Heart right ventricle (tissue), 16 donors: ENCODE measurements at regions not wholly inside any gene's neighbourhood (a gene's known extent, or its start where the extent isn't known, plus 50 kb on each side); places are given as distances from the start of the nearest gene placed in this dataset.

Source experiments
- ATAC-seq, 8 donors: fragments of 200-7000 bp; cut with Tn5 transposase; one replicate each; pipeline ENCODE4 v1.9.1; 2020; ENCODE audit warnings: mild to moderate bottlenecking in 8 of 8, moderate library complexity in 8 of 8, moderate number of reproducible peaks in 1 of 8
- DNase-seq, 2 donors: peaks; one replicate each; pipeline ENCODE4 v3.0.0-alpha.2; 2020
- H3K27ac ChIP-seq, 10 donors: fragments of 200-600 bp; sonication (generic) in 2 of 10; one replicate each; pipeline versions ENCODE4 v1.5.0 to v1.8.0; 2020 to 2022; ENCODE audit warnings: mild to moderate bottlenecking in 3 of 10
- H3K27me3 ChIP-seq, 7 donors: fragments of 200-600 bp; one replicate each; pipeline ENCODE4 v1.8.0; 2021 to 2022; ENCODE audit warnings: mild to moderate bottlenecking in 2 of 7
- H3K36me3 ChIP-seq, 9 donors: fragments of 200-600 bp; sonication (generic) in 1 of 9; one replicate each; pipeline versions ENCODE4 v1.5.0 to v1.8.0; 2020 to 2022; ENCODE audit warnings: mild to moderate bottlenecking in 2 of 9
- H3K4me1 ChIP-seq, 9 donors: fragments of 200-600 bp; sonication (generic) in 1 of 9; one replicate each; pipeline versions ENCODE4 v1.5.0 to v1.8.0; 2020 to 2022; ENCODE audit warnings: mild to moderate bottlenecking in 4 of 9
- H3K4me3 ChIP-seq, 10 donors: fragments of 200-600 bp; sonication (generic) in 2 of 10; one replicate each; pipeline versions ENCODE4 v1.5.0 to v1.8.0; 2020 to 2022; ENCODE audit warnings: mild to moderate bottlenecking in 7 of 10, moderate library complexity in 2 of 10
- H3K9me3 ChIP-seq, 11 donors: fragments of 200-600 bp in 10 of 11; sonication (generic) in 2 of 11; one replicate each; pipeline versions ENCODE4 v1.5.0 to v1.8.0; 2013 to 2022; ENCODE audit warnings: mild to moderate bottlenecking in 2 of 11, control low read depth in 1 of 11, moderate library complexity in 1 of 11
- WGBS, 2 donors: extraction: QIAGEN DNeasy Blood & Tissue Kit; methylation state at CpG; one replicate each; pipeline ENCODE4 v1.1.7; 2013; ENCODE audit warnings: inconsistent platforms in 1 of 2; 5-methylcytosine and 5-hydroxymethylcytosine counted together
- intact Hi-C, 10 donors: fragments of 100-400 bp; cut with DNase I; formaldehyde crosslinking; loops; one replicate each; pipeline versions ENCODE4 v1.11.1 to v1.14.2; 2022
- TF ChIP-seq, protein P1 (sequence below), 9 donors: fragments of 200-600 bp; sonication (generic) in 2 of 9; IDR thresholded peaks; one replicate each; pipeline versions ENCODE4 v1.5.0 to v1.8.0; 2021 to 2022; ENCODE audit warnings: antibody characterized with exemption in 9 of 9, mild to moderate bottlenecking in 5 of 9, moderate library complexity in 1 of 9
- donor health status: Arrhythmogenic right ventricular cardiomyopathy.
- donor health status: ischemic (EF 13 %, LVEDD 7.1; RV severe dilation, severe dysfunction).
- donor health status: healthy with polysubstance abuse.
- donor health status: DM: no; HTN: yes; CAD: no.
- donor health status: DM: no; HTN: no; CAD: no.
- donor health status: ischemic (EF 25% LVEDD 6.9; RV normal size, moderate dysfunction).
- donor health status: ischemic (EF 25% LVEDD 5.7; RV mildly dilated, moderate dysfunction).
- donor health status: healthy.
- donor health status: DM: yes; HTN: yes; CAD: no.
- donor health status: Ischemic cardiomyopathy.
- donor health status: ischemic (EF 35%, LVEDD 5.7; RV mildly dilated, moderate dysfunction).
- donor health status: nonischemic (EF 11% LVEDD 7.7; RV severe dilation, severe dysfunction).
- donor health status: DM: yes; HTN: yes; CAD: no.
- donor health status: PGD.
- donor health status: ischemic (EF 29% LVEDD 5.4; RV normal size, mild dysfunction).
- donor health status: nonischemic (EF 23%, LVEDD 6.1; RV moderate dilation, normal function).

DNA sequence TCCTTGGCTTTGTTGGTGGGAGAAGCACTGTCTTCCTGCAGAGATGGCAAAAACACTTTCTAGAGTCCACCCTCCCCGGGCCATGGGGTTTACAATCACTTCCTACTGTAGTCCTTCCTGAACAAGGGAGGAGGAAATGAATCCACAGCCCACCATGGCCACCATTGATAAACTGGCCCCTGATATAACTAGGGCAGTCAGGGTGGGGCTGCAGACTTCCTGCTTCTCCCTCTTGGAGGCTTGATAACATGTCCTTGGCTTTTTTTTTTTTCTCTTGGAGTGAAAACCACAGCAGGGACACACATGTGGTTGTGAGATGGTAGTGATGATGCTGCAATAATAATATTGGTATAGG lies 437.8 kb downstream of the ZNF521 start:
- WGBS, 2 donors = 28 to 35% methylated on average over 1 of the region's 1 CpG
- DNase-seq (peak in 1 of 2 donors; percentile 11), ATAC-seq (peak in 7 of 8 donors; percentile 16 to 73 (median 57))
- Histone ChIP-seq H3K27me3 (peaks cover 0 to 5% (median 0%) of the 10 kb centered on the region in 7 donors), H3K9me3 (no peaks in the 10 kb centered on the region), H3K36me3 (no peaks in the 10 kb centered on the region), H3K4me3 (no peak overlapping the region), H3K27ac (peak overlapping the region in 8 of 10 donors; percentile 2 to 81 (median 56)), H3K4me1 (peaks cover 0 to 33% (median 15%) of the 10 kb centered on the region in 9 donors)
- intact Hi-C loops = no loop called here
- TF ChIP-seq, protein P1, sequence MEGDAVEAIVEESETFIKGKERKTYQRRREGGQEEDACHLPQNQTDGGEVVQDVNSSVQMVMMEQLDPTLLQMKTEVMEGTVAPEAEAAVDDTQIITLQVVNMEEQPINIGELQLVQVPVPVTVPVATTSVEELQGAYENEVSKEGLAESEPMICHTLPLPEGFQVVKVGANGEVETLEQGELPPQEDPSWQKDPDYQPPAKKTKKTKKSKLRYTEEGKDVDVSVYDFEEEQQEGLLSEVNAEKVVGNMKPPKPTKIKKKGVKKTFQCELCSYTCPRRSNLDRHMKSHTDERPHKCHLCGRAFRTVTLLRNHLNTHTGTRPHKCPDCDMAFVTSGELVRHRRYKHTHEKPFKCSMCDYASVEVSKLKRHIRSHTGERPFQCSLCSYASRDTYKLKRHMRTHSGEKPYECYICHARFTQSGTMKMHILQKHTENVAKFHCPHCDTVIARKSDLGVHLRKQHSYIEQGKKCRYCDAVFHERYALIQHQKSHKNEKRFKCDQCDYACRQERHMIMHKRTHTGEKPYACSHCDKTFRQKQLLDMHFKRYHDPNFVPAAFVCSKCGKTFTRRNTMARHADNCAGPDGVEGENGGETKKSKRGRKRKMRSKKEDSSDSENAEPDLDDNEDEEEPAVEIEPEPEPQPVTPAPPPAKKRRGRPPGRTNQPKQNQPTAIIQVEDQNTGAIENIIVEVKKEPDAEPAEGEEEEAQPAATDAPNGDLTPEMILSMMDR (IDR thresholded peaks at IDR 0.05) = no peak

DNA sequence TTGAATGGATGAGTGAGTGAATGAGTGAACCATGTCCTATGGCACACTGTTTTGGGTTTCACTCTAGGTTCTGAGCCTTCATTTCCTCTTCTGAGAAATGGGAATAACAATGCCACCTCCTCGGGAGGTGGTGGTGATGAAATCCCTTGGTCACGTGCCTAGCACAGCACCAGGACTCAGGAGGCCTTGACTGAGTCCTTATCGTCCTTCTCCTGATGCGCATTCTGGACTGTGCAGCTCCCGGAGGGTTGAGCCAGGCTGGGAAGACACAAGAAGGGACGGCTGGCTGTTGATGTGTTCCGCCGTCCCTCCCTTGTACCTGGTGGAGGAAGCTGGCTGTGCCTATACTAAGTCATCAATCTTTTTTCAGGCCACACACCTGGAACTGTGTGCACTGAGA lies 437.3 kb downstream of the ZNF521 start:
- Histone ChIP-seq H3K4me3 (no peak overlapping the region), H3K9me3 (no peaks in the 10 kb centered on the region), H3K36me3 (no peaks in the 10 kb centered on the region), H3K27me3 (peaks cover 0 to 5% (median 0%) of the 10 kb centered on the region in 7 donors), H3K27ac (peak overlapping the region in 5 of 10 donors; percentile 2 to 81 (median 56)), H3K4me1 (peaks cover 0 to 33% (median 15%) of the 10 kb centered on the region in 9 donors)
- DNase-seq (no peak), ATAC-seq (no peak)
- TF ChIP-seq, protein P1 (IDR thresholded peaks at IDR 0.05) = no peak
- intact Hi-C loops = no loop called here
- 79 to 80% methylated on average over 8 of the region's 8 CpGs for WGBS, 2 donors

DNA sequence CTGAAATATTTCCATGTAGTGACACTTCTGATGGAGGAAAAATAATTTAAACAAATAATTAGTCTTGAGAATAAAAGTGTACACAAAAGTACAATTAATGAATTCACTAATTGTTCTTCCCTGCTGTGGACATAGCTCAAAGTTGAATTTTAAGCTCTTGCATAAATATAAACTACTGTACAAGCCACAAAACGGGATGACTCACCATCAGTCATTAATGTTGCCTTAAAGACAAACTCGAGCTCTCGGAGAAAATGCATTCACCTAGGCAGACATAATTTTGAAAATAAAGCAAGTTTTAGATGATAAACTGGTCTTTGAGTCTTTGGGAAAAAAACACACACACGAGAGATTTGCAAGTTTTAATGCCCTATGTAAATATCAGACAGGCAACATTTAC lies 436.4 kb downstream of the ZNF521 start:
- Histone ChIP-seq H3K36me3 (no peaks in the 10 kb centered on the region), H3K27ac (no peak overlapping the region), H3K4me1 (peaks cover 0 to 33% (median 15%) of the 10 kb centered on the region in 9 donors), H3K4me3 (no peak overlapping the region), H3K9me3 (no peaks in the 10 kb centered on the region), H3K27me3 (peaks cover 0 to 5% (median 0%) of the 10 kb centered on the region in 7 donors)
- TF ChIP-seq, protein P1 (IDR thresholded peaks at IDR 0.05) = no peak
- 80 to 91% methylated on average over 4 of the region's 4 CpGs for WGBS, 2 donors
- intact Hi-C loops = no loop called here
- DNase-seq (no peak), ATAC-seq (no peak)

DNA sequence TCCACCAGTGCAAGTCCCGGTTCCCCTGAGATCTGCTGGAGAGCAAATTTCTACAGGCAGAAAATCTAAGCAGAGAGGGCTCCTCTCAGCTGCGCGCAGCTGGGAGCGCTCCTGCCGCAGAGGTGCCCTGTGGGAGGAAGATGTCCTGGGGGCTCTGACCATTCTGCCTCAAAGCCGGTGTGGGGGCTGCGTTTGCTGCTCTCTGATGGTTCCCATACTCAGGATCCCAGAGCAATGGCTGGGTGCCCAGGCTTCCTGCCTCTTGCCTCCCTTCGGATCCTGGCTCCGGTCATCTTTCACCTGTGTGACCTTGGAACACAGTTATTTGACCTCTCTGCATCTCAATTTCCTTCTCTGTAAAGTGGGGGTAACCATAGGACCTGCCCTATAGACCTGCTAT lies 434.2 kb downstream of the ZNF521 start:
- no peak for ATAC-seq
- intact Hi-C loops = no loop called here
- Histone ChIP-seq H3K27me3 (peaks cover 0 to 5% (median 0%) of the 10 kb centered on the region in 7 donors), H3K36me3 (no peaks in the 10 kb centered on the region), H3K4me3 (no peak overlapping the region), H3K9me3 (no peaks in the 10 kb centered on the region), H3K27ac (no peak overlapping the region), H3K4me1 (peaks cover 0 to 33% (median 15%) of the 10 kb centered on the region in 9 donors)
- no peak for DNase-seq
- 49 to 57% methylated on average over 9 of the region's 9 CpGs for WGBS, 2 donors
- TF ChIP-seq, protein P1 (IDR thresholded peaks at IDR 0.05) = no peak
